ENCODE measurements at regions not wholly inside any gene's neighbourhood (a gene's known extent, or its start where the extent isn't known, plus 50 kb on each side); places are given as distances from the start of the nearest gene placed in this dataset.

DNA sequence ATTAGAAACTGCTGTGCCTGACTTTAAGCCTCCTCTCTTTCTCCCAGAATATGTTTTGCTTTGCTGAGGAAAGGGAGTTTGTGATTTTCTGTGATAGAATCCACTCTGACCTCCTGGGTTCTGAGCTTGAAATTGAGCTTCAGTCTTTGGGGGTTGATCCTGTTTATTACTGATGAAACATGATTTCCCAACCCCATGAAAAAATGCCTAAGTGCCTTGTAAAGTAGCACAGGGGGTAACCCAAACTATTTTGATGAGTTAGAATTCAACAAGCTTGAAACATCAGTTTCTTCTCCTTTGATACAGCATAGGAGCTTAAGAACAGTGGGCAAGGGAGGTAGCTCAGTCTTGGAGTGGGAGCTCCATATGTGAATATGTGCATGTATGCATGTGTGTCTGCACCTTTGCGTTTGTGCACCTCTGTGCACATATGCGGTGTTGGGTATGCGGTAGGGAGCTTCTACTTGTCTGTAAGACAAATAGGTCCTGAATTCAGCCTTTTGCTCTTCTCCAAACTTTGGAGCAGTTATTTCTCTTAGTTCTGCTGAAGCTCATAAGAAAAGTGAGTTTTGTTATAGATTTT is 364.6 kb downstream of the OSR1 start:
- no peaks in the 10 kb centered on the region for H3K27me3 Mint-ChIP-seq
- POLR2A ChIA-PET = no interaction called here
- no peak overlapping the region for H3K27ac Mint-ChIP-seq
- no peaks in the 10 kb centered on the region for H3K4me1 Mint-ChIP-seq
- DNase-seq (no peak), ATAC-seq (ENCODE audit: low read depth) (no peak)
- no peaks in the 10 kb centered on the region for H3K9me3 Mint-ChIP-seq
- H3K4me3 Mint-ChIP-seq = no peak overlapping the region
- H3K36me3 Mint-ChIP-seq = no peaks in the 10 kb centered on the region

DNA sequence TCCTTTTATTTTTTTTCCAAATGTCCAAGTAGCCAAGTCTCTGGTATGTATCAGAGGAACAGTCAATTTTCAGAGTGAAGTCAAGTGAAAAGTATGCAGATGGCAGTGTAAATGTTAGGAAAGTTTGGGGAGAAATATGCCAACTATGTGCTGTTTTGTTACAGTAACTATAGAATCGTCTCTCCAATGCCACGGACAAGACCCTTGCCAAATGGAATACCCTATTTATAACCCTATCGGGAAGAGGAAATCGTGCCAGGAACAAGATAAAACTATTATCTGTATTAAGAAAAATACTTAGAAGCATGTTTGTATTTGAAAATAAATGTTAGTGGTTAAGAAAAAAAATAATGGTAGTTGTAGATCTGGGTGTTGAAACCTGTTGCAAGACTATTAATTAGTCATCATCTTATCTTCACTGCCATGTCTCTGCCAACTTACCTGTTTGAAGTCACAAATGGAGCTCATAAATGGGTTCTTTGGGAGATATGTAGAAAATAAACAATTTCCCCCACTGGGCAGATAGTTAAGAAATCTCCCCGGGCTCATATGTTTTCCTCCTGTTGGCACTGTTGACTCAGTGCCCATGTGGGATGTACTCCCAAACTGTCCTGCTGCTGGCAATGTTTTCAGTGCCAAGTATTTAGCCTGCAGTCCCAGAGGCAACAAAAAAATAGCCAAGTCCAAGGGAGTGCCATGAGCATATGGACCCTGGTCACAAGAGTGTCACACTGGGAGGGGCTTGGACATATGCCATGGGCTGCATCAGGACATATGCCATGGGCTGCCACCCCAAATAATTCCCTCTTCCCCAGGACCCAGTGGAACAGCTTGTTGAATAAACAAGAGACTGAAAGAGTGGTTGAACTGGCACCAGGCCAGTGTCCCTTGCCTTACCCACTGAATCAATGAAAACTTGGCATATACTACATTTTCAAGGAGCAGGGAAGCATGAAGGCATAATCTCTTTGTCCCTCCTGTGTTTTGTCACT is 366.9 kb downstream of the OSR1 start:
- H3K36me3 Mint-ChIP-seq = no peaks in the 10 kb centered on the region
- no peak for ATAC-seq (ENCODE audit: low read depth)
- no peaks in the 10 kb centered on the region for H3K27me3 Mint-ChIP-seq
- no peaks in the 10 kb centered on the region for H3K4me1 Mint-ChIP-seq
- DNase-seq = no peak
- H3K9me3 Mint-ChIP-seq = no peaks in the 10 kb centered on the region
- POLR2A ChIA-PET = no interaction called here
- no peak overlapping the region for H3K4me3 Mint-ChIP-seq
- H3K27ac Mint-ChIP-seq = no peak overlapping the region

DNA sequence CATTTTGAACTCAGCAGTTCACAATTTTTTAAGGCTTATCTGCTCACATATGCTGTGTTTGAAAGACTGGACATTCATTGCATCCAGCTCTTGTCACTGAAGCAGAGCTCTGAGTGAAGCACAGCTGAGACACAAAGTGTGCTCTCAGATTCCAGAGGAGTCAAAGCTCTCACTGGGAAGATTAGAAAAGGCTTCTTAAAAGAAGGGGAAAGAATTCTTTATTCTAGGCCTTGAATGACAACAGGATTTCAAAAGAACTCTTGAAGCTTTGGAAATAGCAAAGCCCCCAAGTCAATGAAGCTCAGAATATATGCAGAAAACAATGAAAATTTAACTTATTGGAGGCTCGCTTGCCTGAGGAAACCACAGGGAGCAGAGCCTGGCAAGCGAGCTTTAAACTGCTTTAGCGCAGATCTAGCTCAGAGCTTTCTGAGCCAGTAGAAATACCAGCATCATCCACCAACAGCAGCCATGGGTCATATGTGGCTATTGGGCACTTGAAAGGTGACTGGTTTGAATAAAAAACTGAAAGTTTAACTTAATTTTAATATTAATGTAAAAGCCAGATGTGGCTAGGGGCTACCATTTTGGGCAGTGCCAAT is 369.7 kb downstream of the OSR1 start:
- Mint-ChIP-seq H3K36me3 (no peaks in the 10 kb centered on the region), H3K4me3 (no peak overlapping the region), H3K4me1 (no peaks in the 10 kb centered on the region), H3K27ac (no peak overlapping the region), H3K9me3 (no peaks in the 10 kb centered on the region), H3K27me3 (no peaks in the 10 kb centered on the region)
- POLR2A ChIA-PET = no interaction called here
- DNase-seq = no peak
- ATAC-seq (ENCODE audit: low read depth) = no peak

DNA sequence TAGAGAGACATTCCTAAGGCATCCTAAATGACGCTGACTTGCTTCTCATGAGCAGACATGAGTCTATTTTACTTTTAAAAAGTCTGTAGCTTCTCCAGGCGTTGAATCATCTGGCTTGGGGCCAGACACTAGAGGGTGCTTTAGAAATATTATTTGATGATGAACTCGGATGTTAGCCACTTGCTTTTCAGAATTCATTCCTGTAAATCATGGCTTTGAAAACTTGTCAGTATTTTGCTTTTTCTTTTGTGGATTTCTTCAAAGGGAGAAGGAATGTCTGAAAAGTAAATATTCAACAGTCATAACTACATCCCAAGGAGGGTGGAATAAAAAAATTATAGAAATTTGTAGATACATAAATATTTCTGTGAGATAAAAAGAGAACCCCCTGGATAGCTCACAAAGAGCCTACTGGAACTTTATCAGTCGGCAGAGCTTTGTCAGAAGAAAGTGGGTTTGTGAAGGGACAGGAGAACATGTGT is 370.8 kb downstream of the OSR1 start:
- Mint-ChIP-seq H3K27ac (no peak overlapping the region), H3K27me3 (no peaks in the 10 kb centered on the region), H3K4me3 (no peak overlapping the region), H3K4me1 (no peaks in the 10 kb centered on the region), H3K9me3 (no peaks in the 10 kb centered on the region), H3K36me3 (no peaks in the 10 kb centered on the region)
- POLR2A ChIA-PET = no interaction called here
- ATAC-seq (ENCODE audit: low read depth) = no peak
- no peak for DNase-seq

DNA sequence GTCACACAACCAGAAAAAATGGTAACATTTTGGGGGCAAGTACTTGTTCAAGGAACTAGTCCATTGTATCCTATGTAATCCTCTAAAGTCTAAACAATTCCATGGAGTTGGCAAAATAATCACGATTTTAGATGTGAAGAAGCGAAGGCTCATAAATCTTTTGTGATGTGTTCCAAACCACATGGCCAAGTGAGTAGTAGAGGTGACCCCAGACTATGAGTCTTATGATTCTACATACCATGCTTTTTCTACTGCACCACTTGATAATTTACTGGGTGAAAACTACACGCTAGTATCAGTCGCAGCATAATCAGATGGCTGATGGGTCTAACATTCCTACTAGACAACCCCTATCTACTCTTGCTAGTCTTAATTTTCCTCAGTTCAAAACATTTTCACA is 371.4 kb downstream of the OSR1 start:
- no peak for DNase-seq
- Mint-ChIP-seq H3K4me3 (no peak overlapping the region), H3K36me3 (no peaks in the 10 kb centered on the region), H3K27ac (no peak overlapping the region), H3K9me3 (no peaks in the 10 kb centered on the region), H3K4me1 (no peaks in the 10 kb centered on the region), H3K27me3 (no peaks in the 10 kb centered on the region)
- no peak for ATAC-seq (ENCODE audit: low read depth)
- POLR2A ChIA-PET = no interaction called here

DNA sequence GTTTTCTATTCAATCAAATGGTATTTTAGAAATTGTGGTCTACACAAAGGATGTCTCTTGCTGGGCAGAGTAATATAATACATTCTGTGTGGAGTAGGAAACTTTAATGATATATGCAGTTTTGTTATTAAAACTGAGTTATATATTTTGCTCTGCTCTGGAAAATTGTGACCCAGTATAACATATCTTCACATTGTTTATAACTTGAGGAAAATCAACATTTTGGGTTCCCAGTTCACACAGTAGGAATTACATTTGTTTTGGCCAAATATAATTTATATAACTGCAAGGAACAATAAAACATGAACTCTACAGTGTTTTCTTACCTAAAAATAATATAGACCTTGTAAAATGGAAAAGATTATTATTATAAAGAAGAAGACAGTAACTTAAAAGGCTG is 372.4 kb downstream of the OSR1 start:
- H3K9me3 Mint-ChIP-seq = no peaks in the 10 kb centered on the region
- H3K4me3 Mint-ChIP-seq = no peak overlapping the region
- no peaks in the 10 kb centered on the region for H3K4me1 Mint-ChIP-seq
- DNase-seq = no peak
- H3K27me3 Mint-ChIP-seq = no peaks in the 10 kb centered on the region
- H3K27ac Mint-ChIP-seq = no peak overlapping the region
- H3K36me3 Mint-ChIP-seq = no peaks in the 10 kb centered on the region
- POLR2A ChIA-PET = no interaction called here
- no peak for ATAC-seq (ENCODE audit: low read depth)

DNA sequence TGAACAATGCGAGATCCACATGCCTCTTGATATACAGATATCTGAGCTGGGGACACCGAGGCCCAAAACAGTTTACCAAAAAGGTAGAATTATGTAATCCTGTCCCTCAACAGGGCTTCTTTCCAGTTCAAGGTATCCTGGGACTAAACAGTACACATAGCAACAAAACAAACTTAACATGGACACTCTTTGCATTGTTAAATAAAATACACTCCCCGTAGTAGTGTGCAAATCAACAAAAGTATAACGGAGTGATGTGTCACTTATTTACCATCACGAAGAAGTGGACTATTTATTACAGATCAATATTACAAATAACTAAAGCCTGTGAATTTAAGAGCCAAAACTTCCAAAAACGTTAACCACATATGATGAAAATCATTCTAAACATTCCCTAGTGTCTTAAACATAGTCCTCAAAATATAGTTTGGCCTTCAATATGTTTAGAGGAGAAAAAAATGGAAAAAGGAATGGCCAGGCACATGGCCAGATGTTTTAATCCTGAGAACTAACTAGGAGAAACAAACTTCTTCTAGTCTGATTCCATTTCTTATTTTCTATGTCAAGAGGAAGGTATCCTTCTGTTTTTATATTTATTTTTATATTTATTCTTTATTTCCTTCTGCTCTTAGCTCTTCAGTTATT is 377.5 kb downstream of the OSR1 start:
- ATAC-seq (ENCODE audit: low read depth) = no peak
- no peaks in the 10 kb centered on the region for H3K27me3 Mint-ChIP-seq
- POLR2A ChIA-PET = no interaction called here
- no peak for DNase-seq
- no peak overlapping the region for H3K4me3 Mint-ChIP-seq
- peaks cover 5% of the 10 kb centered on the region for H3K9me3 Mint-ChIP-seq
- H3K4me1 Mint-ChIP-seq = no peaks in the 10 kb centered on the region
- no peak overlapping the region for H3K27ac Mint-ChIP-seq
- H3K36me3 Mint-ChIP-seq = no peaks in the 10 kb centered on the region

DNA sequence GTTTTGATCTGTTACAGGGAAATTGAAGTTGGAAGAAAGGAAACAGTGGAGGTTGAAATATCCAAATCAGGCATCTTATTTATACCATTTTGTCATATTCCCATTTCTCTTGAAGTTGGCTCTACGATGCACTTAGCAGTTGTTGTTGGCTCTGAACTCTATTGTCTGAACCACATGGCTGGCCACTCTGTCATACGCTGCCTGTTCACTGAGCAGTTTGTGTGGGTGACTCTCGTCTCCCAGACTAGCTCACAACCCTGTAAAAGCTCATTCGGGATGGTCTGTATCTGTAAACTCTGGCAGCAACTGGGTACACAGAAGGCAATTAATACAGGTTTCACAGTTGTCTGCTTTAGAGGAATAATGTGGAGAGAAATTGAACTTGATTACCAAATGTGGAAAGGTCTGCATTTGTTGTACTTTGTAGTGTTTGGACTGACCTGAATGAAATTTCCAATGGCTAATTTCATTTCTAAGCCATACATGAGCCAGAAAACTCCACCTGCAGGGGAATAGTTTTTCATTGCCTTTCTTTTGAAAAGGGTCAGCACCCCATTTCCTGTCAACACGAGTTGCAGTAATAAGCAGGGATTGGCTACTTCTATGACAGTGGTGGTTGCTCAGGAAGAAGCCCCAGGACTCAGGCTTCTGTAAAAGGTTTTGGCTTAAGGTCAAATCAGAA is 378.2 kb downstream of the OSR1 start:
- Mint-ChIP-seq H3K36me3 (no peaks in the 10 kb centered on the region), H3K27ac (no peak overlapping the region), H3K9me3 (peaks cover 5% of the 10 kb centered on the region), H3K4me1 (no peaks in the 10 kb centered on the region), H3K27me3 (no peaks in the 10 kb centered on the region), H3K4me3 (no peak overlapping the region)
- ATAC-seq (ENCODE audit: low read depth) = no peak
- DNase-seq = no peak
- POLR2A ChIA-PET = no interaction called here

DNA sequence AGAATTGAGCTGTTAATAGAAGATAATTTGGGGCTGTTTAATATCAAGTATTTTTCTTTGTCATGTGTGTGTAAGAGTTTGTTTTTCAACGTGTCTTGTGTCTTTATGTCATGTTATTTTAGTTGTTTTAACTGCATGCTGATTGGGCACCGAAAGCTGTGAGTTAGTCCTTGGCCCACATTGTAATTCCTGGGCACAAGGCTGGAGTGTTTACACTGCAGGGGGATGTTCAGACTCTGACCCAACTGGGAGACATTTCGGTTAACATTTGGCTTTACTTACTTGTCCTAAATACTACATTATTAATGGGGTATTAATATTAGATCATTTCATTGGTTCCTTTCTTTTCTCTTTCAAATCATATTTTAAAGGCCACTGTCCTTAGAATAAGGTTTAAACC is 381.0 kb downstream of the OSR1 start:
- Mint-ChIP-seq H3K36me3 (no peaks in the 10 kb centered on the region), H3K4me3 (no peak overlapping the region), H3K27me3 (no peaks in the 10 kb centered on the region), H3K27ac (no peak overlapping the region), H3K4me1 (no peaks in the 10 kb centered on the region), H3K9me3 (peaks cover 5% of the 10 kb centered on the region)
- POLR2A ChIA-PET = no interaction called here
- no peak for ATAC-seq (ENCODE audit: low read depth)
- DNase-seq = no peak

DNA sequence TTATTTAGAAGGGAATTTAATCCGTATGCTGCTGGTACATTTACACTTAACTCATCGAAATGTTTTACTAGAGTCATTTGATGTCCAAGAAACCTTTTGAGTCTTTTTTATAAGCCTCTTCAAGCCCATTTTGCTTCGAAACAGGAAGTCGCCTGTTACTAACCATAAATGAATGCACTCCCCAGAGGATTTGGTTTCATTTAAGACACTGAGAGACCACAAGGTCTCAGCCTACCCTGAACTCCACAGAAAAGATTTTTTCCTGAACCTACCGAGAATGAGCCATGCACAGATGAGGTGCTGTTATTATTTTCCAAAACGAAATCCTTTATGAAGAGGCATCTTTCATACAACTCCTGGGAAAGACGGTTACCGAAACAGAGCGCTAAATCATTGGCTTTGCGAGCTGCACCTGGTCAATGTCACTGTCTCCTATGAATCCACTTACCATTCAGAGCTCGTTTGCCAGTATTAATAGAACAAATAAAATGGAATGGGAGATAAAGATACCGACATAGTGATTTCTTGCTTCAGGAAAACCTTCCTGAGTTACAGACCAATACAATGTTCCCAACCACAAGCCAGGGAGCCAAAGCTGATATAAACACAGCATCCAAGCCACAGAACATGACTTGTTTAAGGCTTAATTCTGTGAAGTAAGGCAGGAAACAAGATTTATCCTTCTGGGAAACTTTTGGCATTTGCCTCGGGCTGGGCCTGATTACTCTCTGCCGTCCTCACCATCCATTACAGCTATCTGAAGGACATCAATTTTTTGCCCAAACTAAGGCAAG is 382.1 kb downstream of the OSR1 start:
- no peaks in the 10 kb centered on the region for H3K4me1 Mint-ChIP-seq
- H3K27ac Mint-ChIP-seq = no peak overlapping the region
- POLR2A ChIA-PET = no interaction called here
- no peak for ATAC-seq (ENCODE audit: low read depth)
- no peaks in the 10 kb centered on the region for H3K36me3 Mint-ChIP-seq
- H3K9me3 Mint-ChIP-seq = peaks cover 5% of the 10 kb centered on the region
- no peak overlapping the region for H3K4me3 Mint-ChIP-seq
- no peak for DNase-seq
- no peaks in the 10 kb centered on the region for H3K27me3 Mint-ChIP-seq

DNA sequence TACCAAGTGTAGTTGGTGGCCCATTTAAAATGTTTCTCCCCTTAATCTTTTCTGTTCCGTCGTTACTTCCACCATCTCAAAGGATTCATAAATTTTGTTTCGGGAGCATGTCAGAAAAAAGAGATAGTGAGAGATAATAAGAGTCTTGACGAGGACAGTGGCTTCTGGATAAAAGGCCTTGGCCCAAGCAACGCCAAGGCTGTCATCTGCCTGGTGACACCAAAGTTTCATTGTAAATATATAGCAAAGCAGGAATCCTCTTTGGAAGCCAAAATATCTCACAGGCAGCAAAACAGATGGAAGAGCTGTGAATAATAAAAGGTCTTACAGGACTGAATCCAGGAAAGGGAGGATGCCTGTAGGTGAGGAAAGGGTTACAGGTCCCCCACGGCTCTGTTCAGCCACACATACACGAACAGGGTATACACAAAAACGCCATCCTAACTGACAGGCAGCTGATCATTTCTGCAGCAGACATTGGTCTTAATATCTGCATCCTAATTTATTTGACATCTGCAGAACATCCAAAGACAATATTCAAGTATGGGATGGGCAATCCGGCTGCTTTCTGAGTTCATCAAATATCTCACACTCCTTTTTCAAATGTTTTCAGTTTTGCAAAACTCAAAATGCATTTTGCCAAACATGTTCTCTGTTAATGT is 382.8 kb downstream of the OSR1 start:
- DNase-seq (no peak), ATAC-seq (ENCODE audit: low read depth) (no peak)
- H3K36me3 Mint-ChIP-seq = no peaks in the 10 kb centered on the region
- H3K27ac Mint-ChIP-seq = no peak overlapping the region
- no peaks in the 10 kb centered on the region for H3K4me1 Mint-ChIP-seq
- POLR2A ChIA-PET = no interaction called here
- peaks cover 5% of the 10 kb centered on the region for H3K9me3 Mint-ChIP-seq
- H3K27me3 Mint-ChIP-seq = no peaks in the 10 kb centered on the region
- H3K4me3 Mint-ChIP-seq = no peak overlapping the region

DNA sequence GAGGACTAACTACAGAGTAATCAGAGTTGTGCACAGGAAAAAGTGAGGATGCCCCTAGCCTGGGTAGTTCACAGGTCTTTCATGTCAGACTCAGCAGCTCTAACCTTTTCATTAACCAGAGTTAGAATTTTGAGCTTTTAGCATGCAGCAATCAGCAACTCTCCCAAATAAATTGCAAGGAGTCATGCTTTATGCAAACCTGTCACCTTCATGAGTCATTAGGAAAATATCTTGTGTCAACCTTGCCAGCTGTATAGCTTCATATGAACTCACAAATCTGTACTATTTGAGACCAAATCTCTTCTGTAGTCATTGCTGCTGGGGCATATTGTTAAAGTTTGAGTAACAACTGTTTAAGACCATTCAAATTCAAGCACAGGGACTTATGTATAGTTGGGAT is 382.3 kb upstream of the NT5C1B start:
- Mint-ChIP-seq H3K27ac (no peak overlapping the region), H3K9me3 (peaks cover 2% of the 10 kb centered on the region), H3K36me3 (no peaks in the 10 kb centered on the region), H3K4me1 (no peaks in the 10 kb centered on the region), H3K4me3 (no peak overlapping the region), H3K27me3 (no peaks in the 10 kb centered on the region)
- POLR2A ChIA-PET = no interaction called here
- ATAC-seq (ENCODE audit: low read depth) = no peak
- no peak for DNase-seq

Measured in activated naive CD8-positive, alpha-beta T cell treated with anti-CD3 and anti-CD28 coated beads, Interleukin-2, amount 10 ng/mL, durations not matched to agents 7 days and 5 days (primary cell).